GM23338 (cell line): ENCODE measurements at regions not wholly inside any gene's neighbourhood (a gene's known extent, or its start where the extent isn't known, plus 50 kb on each side); places are given as distances from the start of the nearest gene placed in this dataset.

Experiments
- ATAC-seq: fragments of 200-7000 bp; cut with Tn5 transposase; 3 replicates; pipeline ENCODE4 v1.9.1; 2020
- DNase-seq: peaks from one replicate; pipeline ENCODE4 v3.0.0-alpha.2; 2015; ENCODE audit warnings: low spot score
- H2AFZ ChIP-seq: fragments of 200-600 bp; sonication (generic); 2 replicates; pipeline ENCODE4 v1.8.0; 2016; ENCODE audit warnings: antibody characterized with exemption, mild to moderate bottlenecking, moderate library complexity
- H3F3A ChIP-seq: fragments of 200-600 bp; sonication (generic); replicated peaks from 2 replicates; pipeline ENCODE4 v1.8.0; 2017; ENCODE audit warnings: antibody characterized with exemption, mixed run types, low read depth
- H3K27ac ChIP-seq: fragments of 200-600 bp; sonication (generic); 2 replicates; pipeline ENCODE4 v1.6.1; 2016; ENCODE audit warnings: low read depth
- H3K27me3 ChIP-seq: fragments of 200-600 bp; sonication (generic); 2 replicates; pipeline ENCODE4 v1.8.0; 2016; ENCODE audit warnings: mild to moderate bottlenecking, mixed run types, moderate library complexity; ENCODE audit not compliant: insufficient read depth
- H3K36me3 ChIP-seq: fragments of 200-600 bp; sonication (generic); 2 replicates; pipeline ENCODE4 v1.8.0; 2016; ENCODE audit warnings: mild to moderate bottlenecking; ENCODE audit not compliant: insufficient read depth
- H3K4me1 ChIP-seq: fragments of 200-600 bp; sonication (generic); 2 replicates; pipeline ENCODE4 v1.8.0; 2016; ENCODE audit warnings: mild to moderate bottlenecking, moderate library complexity; ENCODE audit not compliant: insufficient read depth
- H3K4me2 ChIP-seq: fragments of 200-600 bp; sonication (generic); 2 replicates; pipeline ENCODE4 v1.7.1; 2017; ENCODE audit warnings: mixed run types
- H3K4me3 ChIP-seq: fragments of 200-600 bp; sonication (generic); 2 replicates; pipeline ENCODE4 v1.6.1; 2016; ENCODE audit warnings: mixed run types
- H3K79me2 ChIP-seq: fragments of 200-600 bp; sonication (generic); replicated peaks from 2 replicates; pipeline ENCODE4 v1.8.0; 2017; ENCODE audit warnings: mild to moderate bottlenecking; ENCODE audit not compliant: insufficient read depth
- H3K9me2 ChIP-seq: fragments of 200-600 bp; sonication (generic); 2 replicates; pipeline ENCODE4 v1.8.0; 2017; ENCODE audit not compliant: insufficient read depth
- H4K20me1 ChIP-seq: fragments of 200-600 bp; sonication (generic); replicated peaks from 2 replicates; pipeline ENCODE4 v1.8.0; 2017; ENCODE audit warnings: mild to moderate bottlenecking; ENCODE audit not compliant: insufficient read depth
- H3K27ac Mint-ChIP-seq: 2 replicates; pipeline ENCODE4 v1.8.0; 2020; ENCODE audit warnings: inconsistent platforms, mild to moderate bottlenecking, moderate library complexity, mixed read lengths
- H3K27me3 Mint-ChIP-seq: 3 replicates; pipeline ENCODE4 v1.8.0; 2022; ENCODE audit warnings: low read depth, mild to moderate bottlenecking, moderate library complexity, mixed read lengths, inconsistent platforms; ENCODE audit not compliant: insufficient read depth, poor library complexity
- H3K36me3 Mint-ChIP-seq: 3 replicates; pipeline ENCODE4 v1.8.0; 2021; ENCODE audit warnings: low read depth, mild to moderate bottlenecking, inconsistent platforms, moderate library complexity, mixed read lengths
- H3K4me1 Mint-ChIP-seq: 3 replicates; pipeline ENCODE4 v1.8.0; 2020; ENCODE audit warnings: mild to moderate bottlenecking, inconsistent platforms, mixed read lengths
- H3K4me3 Mint-ChIP-seq: 3 replicates; pipeline ENCODE4 v1.8.0; 2021; ENCODE audit warnings: moderate library complexity, mild to moderate bottlenecking, inconsistent platforms, mixed read lengths
- H3K9me3 Mint-ChIP-seq: 3 replicates; pipeline ENCODE4 v1.8.0; 2020; ENCODE audit warnings: moderate library complexity, mild to moderate bottlenecking, inconsistent platforms, mixed read lengths
- EZH2 ChIP-seq: fragments of 200-600 bp; sonication (generic); IDR thresholded peaks from one replicate; pipeline ENCODE4 v1.8.0; 2017; ENCODE audit warnings: antibody characterized with exemption, mild to moderate bottlenecking, low read depth; ENCODE audit not compliant: unreplicated experiment
- STAT1 ChIP-seq: IDR thresholded peaks from one replicate; pipeline ENCODE4 v1.6.1; 2016; ENCODE audit warnings: antibody characterized with exemption; ENCODE audit not compliant: unreplicated experiment
- ZNF114 ChIP-seq: fragments of 250-450 bp; sonication (Bioruptor Pico); IDR thresholded peaks from 2 replicates; pipeline ENCODE4 v1.5.0; 2020; ENCODE audit warnings: mild to moderate bottlenecking, moderate library complexity
- ZNF331 ChIP-seq: fragments of 250-450 bp; sonication (Bioruptor Pico); IDR thresholded peaks from 2 replicates; pipeline ENCODE4 v1.5.0; 2020; ENCODE audit warnings: low read depth, mild to moderate bottlenecking, moderate library complexity
- TF ChIP-seq, protein P1 (sequence below): fragments of 250-450 bp; sonication (Bioruptor Pico); IDR thresholded peaks from 2 replicates; pipeline ENCODE4 v1.5.0; 2020; ENCODE audit warnings: mild to moderate bottlenecking, moderate library complexity
- TF ChIP-seq, protein P2 (sequence below), 2 experiments: fragments of 200-600 bp in 1 of 2; sonication (generic) in 1 of 2; conservative IDR thresholded peaks; 2 replicates each; pipeline versions ENCODE4 v1.5.1 to v1.6.1; 2016 to 2017; ENCODE audit warnings: antibody characterized with exemption in 2 of 2, low read depth in 2 of 2, mild to moderate bottlenecking in 2 of 2, moderate library complexity in 1 of 2
- TF ChIP-seq, protein P3 (sequence below): IDR thresholded peaks from 2 replicates; pipeline ENCODE4 v1.6.1; 2016; ENCODE audit warnings: antibody characterized with exemption
- TF ChIP-seq, protein P4 (sequence below): IDR thresholded peaks from one replicate; pipeline ENCODE4 v1.6.1; 2018; ENCODE audit warnings: antibody characterized with exemption; ENCODE audit not compliant: unreplicated experiment

DNA sequence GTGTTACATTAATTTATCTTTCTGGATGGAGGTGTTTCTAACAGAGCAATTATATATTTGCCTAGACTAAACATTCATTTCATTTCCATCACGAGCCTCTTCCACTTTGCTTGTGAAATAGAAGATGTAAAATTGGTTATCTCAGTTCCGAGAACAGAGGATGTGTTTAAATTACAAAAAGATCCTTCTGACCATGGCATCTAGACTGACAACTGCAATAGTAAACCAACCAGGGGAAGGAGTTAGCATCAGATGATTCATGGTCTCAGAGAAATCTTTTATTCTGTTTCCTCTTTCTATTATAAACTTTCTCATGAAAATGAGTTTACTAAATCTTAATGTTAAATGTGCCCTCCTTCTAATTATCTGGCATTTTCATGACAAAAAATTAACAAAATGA is 149.8 kb upstream of the WDR11 start (continued):
- TF ChIP-seq, protein P1, sequence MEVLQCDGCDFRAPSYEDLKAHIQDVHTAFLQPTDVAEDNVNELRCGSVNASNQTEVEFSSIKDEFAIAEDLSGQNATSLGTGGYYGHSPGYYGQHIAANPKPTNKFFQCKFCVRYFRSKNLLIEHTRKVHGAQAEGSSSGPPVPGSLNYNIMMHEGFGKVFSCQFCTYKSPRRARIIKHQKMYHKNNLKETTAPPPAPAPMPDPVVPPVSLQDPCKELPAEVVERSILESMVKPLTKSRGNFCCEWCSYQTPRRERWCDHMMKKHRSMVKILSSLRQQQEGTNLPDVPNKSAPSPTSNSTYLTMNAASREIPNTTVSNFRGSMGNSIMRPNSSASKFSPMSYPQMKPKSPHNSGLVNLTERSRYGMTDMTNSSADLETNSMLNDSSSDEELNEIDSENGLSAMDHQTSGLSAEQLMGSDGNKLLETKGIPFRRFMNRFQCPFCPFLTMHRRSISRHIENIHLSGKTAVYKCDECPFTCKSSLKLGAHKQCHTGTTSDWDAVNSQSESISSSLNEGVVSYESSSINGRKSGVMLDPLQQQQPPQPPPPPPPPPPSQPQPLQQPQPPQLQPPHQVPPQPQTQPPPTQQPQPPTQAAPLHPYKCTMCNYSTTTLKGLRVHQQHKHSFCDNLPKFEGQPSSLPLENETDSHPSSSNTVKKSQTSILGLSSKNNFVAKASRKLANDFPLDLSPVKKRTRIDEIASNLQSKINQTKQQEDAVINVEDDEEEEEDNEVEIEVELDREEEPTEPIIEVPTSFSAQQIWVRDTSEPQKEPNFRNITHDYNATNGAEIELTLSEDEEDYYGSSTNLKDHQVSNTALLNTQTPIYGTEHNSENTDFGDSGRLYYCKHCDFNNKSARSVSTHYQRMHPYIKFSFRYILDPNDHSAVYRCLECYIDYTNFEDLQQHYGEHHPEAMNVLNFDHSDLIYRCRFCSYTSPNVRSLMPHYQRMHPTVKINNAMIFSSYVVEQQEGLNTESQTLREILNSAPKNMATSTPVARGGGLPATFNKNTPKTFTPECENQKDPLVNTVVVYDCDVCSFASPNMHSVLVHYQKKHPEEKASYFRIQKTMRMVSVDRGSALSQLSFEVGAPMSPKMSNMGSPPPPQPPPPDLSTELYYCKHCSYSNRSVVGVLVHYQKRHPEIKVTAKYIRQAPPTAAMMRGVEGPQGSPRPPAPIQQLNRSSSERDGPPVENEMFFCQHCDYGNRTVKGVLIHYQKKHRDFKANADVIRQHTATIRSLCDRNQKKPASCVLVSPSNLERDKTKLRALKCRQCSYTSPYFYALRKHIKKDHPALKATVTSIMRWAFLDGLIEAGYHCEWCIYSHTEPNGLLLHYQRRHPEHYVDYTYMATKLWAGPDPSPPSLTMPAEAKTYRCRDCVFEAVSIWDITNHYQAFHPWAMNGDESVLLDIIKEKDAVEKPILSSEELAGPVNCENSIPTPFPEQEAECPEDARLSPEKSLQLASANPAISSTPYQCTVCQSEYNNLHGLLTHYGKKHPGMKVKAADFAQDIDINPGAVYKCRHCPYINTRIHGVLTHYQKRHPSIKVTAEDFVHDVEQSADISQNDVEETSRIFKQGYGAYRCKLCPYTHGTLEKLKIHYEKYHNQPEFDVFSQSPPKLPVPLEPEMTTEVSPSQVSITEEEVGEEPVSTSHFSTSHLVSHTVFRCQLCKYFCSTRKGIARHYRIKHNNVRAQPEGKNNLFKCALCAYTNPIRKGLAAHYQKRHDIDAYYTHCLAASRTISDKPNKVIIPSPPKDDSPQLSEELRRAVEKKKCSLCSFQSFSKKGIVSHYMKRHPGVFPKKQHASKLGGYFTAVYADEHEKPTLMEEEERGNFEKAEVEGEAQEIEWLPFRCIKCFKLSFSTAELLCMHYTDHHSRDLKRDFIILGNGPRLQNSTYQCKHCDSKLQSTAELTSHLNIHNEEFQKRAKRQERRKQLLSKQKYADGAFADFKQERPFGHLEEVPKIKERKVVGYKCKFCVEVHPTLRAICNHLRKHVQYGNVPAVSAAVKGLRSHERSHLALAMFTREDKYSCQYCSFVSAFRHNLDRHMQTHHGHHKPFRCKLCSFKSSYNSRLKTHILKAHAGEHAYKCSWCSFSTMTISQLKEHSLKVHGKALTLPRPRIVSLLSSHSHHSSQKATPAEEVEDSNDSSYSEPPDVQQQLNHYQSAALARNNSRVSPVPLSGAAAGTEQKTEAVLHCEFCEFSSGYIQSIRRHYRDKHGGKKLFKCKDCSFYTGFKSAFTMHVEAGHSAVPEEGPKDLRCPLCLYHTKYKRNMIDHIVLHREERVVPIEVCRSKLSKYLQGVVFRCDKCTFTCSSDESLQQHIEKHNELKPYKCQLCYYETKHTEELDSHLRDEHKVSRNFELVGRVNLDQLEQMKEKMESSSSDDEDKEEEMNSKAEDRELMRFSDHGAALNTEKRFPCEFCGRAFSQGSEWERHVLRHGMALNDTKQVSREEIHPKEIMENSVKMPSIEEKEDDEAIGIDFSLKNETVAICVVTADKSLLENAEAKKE = no peak
- TF ChIP-seq ZNF331 (CRISPR knock-in tag) = no peak

DNA sequence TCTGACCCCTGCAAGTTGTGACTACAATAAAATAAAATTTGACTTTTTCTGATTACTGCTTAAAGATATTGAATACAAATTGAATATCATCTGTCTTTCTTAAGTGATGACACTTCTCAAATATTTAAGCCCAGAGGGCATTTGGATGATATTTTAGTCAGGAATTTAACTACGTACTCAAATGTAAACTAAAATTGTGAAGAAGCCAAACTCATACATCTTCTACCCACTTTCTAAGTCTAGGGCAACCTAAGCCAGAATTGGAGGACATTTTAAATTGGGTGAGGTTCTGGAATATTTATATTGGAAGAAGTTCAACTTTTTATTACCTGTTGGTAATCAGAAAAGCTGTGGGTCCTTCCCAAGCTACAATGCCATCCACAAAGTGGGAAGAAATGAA is 149.1 kb upstream of the WDR11 start:
- no peak overlapping the region for H3K4me3 Mint-ChIP-seq
- Histone ChIP-seq H3K4me3 (no peak overlapping the region), H2AFZ (no peak overlapping the region), H3K27me3 (no peaks in the 10 kb centered on the region), H3K4me1 (no peaks in the 10 kb centered on the region), H3F3A (no peaks in the 10 kb centered on the region), H3K36me3 (no peaks in the 10 kb centered on the region), H4K20me1 (no peaks in the 10 kb centered on the region), H3K9me2 (0 out of 2 replicates have a peak, but pooled peaks cover 3% of the 10 kb centered on the region), H3K79me2 (no peaks in the 10 kb centered on the region), H3K4me2 (no peak overlapping the region), H3K27ac (no peak overlapping the region)
- DNase-seq = no peak
- no peak for ATAC-seq
- peaks cover 5% of the 10 kb centered on the region; the same call in 1 of the 3 replicates for H3K36me3 Mint-ChIP-seq
- H3K27ac Mint-ChIP-seq = no peak overlapping the region
- peaks cover 15% of the 10 kb centered on the region for H3K9me3 Mint-ChIP-seq
- H3K4me1 Mint-ChIP-seq = no peaks in the 10 kb centered on the region
- H3K27me3 Mint-ChIP-seq = no peaks in the 10 kb centered on the region
- TF ChIP-seq EZH2 = no peak
- no peak for TF ChIP-seq ZNF114 (CRISPR knock-in tag)
- TF ChIP-seq, protein P2, sequence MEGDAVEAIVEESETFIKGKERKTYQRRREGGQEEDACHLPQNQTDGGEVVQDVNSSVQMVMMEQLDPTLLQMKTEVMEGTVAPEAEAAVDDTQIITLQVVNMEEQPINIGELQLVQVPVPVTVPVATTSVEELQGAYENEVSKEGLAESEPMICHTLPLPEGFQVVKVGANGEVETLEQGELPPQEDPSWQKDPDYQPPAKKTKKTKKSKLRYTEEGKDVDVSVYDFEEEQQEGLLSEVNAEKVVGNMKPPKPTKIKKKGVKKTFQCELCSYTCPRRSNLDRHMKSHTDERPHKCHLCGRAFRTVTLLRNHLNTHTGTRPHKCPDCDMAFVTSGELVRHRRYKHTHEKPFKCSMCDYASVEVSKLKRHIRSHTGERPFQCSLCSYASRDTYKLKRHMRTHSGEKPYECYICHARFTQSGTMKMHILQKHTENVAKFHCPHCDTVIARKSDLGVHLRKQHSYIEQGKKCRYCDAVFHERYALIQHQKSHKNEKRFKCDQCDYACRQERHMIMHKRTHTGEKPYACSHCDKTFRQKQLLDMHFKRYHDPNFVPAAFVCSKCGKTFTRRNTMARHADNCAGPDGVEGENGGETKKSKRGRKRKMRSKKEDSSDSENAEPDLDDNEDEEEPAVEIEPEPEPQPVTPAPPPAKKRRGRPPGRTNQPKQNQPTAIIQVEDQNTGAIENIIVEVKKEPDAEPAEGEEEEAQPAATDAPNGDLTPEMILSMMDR (conservative IDR thresholded peaks at IDR 0.05; ENCODE audit: low read depth in 2 of 2) = no peak
- TF ChIP-seq ZNF331 (CRISPR knock-in tag) = no peak
- TF ChIP-seq STAT1 = no peak
- TF ChIP-seq, protein P3, sequence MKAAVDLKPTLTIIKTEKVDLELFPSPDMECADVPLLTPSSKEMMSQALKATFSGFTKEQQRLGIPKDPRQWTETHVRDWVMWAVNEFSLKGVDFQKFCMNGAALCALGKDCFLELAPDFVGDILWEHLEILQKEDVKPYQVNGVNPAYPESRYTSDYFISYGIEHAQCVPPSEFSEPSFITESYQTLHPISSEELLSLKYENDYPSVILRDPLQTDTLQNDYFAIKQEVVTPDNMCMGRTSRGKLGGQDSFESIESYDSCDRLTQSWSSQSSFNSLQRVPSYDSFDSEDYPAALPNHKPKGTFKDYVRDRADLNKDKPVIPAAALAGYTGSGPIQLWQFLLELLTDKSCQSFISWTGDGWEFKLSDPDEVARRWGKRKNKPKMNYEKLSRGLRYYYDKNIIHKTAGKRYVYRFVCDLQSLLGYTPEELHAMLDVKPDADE = no peak
- TF ChIP-seq, protein P4, sequence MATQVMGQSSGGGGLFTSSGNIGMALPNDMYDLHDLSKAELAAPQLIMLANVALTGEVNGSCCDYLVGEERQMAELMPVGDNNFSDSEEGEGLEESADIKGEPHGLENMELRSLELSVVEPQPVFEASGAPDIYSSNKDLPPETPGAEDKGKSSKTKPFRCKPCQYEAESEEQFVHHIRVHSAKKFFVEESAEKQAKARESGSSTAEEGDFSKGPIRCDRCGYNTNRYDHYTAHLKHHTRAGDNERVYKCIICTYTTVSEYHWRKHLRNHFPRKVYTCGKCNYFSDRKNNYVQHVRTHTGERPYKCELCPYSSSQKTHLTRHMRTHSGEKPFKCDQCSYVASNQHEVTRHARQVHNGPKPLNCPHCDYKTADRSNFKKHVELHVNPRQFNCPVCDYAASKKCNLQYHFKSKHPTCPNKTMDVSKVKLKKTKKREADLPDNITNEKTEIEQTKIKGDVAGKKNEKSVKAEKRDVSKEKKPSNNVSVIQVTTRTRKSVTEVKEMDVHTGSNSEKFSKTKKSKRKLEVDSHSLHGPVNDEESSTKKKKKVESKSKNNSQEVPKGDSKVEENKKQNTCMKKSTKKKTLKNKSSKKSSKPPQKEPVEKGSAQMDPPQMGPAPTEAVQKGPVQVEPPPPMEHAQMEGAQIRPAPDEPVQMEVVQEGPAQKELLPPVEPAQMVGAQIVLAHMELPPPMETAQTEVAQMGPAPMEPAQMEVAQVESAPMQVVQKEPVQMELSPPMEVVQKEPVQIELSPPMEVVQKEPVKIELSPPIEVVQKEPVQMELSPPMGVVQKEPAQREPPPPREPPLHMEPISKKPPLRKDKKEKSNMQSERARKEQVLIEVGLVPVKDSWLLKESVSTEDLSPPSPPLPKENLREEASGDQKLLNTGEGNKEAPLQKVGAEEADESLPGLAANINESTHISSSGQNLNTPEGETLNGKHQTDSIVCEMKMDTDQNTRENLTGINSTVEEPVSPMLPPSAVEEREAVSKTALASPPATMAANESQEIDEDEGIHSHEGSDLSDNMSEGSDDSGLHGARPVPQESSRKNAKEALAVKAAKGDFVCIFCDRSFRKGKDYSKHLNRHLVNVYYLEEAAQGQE = no peak
